ENCODE measurements at regions not wholly inside any gene's neighbourhood (a gene's known extent, or its start where the extent isn't known, plus 50 kb on each side); places are given as distances from the start of the nearest gene placed in this dataset.

DNA sequence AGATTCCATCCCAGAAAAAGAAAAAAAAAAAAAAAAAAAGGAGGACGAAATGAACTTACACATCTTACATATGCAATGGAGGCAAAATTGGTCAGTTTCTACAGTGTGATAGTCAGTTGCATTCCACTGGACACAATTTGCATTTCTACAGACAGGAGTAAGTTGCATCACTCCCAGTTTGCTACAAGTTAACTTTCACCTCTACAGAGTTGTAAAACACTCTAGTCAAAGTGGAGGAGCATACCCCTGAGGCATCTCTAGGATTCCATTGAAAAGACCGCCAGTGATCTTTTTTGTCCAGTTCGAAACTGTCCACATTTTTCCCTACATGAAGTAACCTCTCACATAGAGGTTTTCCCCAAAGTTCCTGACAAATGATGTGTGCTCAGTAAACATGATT lies 202.8 kb downstream of the VAPA start:
- ATAC-seq (no peak), DNase-seq (ENCODE audit: low read depth, low spot score) (no peak)
- intact Hi-C loops (cut with micrococcal nuclease) = no loop called here
- Histone ChIP-seq H3K27me3 (ENCODE audit: insufficient read depth, low read length) (peaks cover 4% of the 10 kb centered on the region; the same call in 1 of the 2 replicates), H3K9me2 (ENCODE audit: insufficient read depth) (no peaks in the 10 kb centered on the region), H3K9me3 (ENCODE audit: control insufficient read depth in 1 of 2, insufficient read depth in 1 of 2, low read depth in 1 of 2, low read length in 2 of 2) (peaks cover 0 to 7% of the 10 kb centered on the region in 2 experiments; a peak in 1 of 4 replicates), H2AFZ (ENCODE audit: low read depth, low read length, poor library complexity, severe bottlenecking) (no peak overlapping the region), H3K9ac (ENCODE audit: low read length) (no peak overlapping the region), H3K4me3 (replicated peaks in 1 of 2; ENCODE audit: low read depth in 1 of 2, low read length in 2 of 2) (no peak overlapping the region), H3K79me2 (ENCODE audit: insufficient read depth, low read length) (no peaks in the 10 kb centered on the region), H3K4me1 (ENCODE audit: control insufficient read depth in 1 of 2, insufficient read depth in 2 of 2, low read length in 2 of 2) (no peaks in the 10 kb centered on the region), H4K20me1 (ENCODE audit: insufficient read depth) (no peaks in the 10 kb centered on the region), H3K4me2 (ENCODE audit: low read length) (no peak overlapping the region), H3K36me3 (ENCODE audit: control insufficient read depth in 1 of 2, insufficient read depth in 2 of 2, low read length in 2 of 2) (no peaks in the 10 kb centered on the region), H3K27ac (ENCODE audit: low read depth, low read length) (no peak overlapping the region)
- BruUV-seq (replicated peaks) = no TSS peak
- no peak for TF ChIP-seq POLR2AphosphoS5 (IDR thresholded peaks at IDR 0.05; ENCODE audit: low read depth, low read length)
- CTCF ChIA-PET = no interaction called here
- RAD21 ChIA-PET (ENCODE audit: low non-redundant PET in 1 of 2, low total read pairs in 2 of 2, uncharacterized antibody in 2 of 2, unreplicated experiment in 2 of 2) = no interaction called here
- POLR2A ChIA-PET = no interaction called here

DNA sequence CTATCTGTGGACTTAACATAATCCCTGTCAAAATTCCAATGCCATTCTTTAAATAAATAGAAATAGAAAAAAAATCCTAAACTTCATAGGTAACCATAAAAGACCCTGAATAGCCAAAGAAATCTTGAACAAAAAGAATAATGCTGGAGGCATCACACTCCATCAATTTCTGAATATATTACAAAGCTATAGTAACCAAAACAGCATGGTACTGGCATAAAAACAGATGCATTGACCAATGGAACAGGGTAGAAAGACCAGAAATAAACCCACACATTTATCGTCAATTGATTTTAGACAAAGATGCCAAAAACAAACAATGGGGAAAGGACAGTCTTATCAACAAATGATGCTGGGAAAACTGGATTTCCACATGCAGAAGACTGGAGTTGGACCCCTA lies 205.7 kb downstream of the VAPA start:
- intact Hi-C loops (cut with micrococcal nuclease) = no loop called here
- TF ChIP-seq, protein P1, sequence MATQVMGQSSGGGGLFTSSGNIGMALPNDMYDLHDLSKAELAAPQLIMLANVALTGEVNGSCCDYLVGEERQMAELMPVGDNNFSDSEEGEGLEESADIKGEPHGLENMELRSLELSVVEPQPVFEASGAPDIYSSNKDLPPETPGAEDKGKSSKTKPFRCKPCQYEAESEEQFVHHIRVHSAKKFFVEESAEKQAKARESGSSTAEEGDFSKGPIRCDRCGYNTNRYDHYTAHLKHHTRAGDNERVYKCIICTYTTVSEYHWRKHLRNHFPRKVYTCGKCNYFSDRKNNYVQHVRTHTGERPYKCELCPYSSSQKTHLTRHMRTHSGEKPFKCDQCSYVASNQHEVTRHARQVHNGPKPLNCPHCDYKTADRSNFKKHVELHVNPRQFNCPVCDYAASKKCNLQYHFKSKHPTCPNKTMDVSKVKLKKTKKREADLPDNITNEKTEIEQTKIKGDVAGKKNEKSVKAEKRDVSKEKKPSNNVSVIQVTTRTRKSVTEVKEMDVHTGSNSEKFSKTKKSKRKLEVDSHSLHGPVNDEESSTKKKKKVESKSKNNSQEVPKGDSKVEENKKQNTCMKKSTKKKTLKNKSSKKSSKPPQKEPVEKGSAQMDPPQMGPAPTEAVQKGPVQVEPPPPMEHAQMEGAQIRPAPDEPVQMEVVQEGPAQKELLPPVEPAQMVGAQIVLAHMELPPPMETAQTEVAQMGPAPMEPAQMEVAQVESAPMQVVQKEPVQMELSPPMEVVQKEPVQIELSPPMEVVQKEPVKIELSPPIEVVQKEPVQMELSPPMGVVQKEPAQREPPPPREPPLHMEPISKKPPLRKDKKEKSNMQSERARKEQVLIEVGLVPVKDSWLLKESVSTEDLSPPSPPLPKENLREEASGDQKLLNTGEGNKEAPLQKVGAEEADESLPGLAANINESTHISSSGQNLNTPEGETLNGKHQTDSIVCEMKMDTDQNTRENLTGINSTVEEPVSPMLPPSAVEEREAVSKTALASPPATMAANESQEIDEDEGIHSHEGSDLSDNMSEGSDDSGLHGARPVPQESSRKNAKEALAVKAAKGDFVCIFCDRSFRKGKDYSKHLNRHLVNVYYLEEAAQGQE (IDR thresholded peaks at IDR 0.05; ENCODE audit: low read depth) = no peak
- TF ChIP-seq POLR2A (IDR thresholded peaks at IDR 0.05; ENCODE audit: borderline replicate concordance, extremely low read depth, insufficient read depth, insufficient read length) = no peak
- TF ChIP-seq, protein P2, sequence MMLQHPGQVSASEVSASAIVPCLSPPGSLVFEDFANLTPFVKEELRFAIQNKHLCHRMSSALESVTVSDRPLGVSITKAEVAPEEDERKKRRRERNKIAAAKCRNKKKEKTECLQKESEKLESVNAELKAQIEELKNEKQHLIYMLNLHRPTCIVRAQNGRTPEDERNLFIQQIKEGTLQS (IDR thresholded peaks at IDR 0.05) = no peak
- no peak for TF ChIP-seq YY1 (IDR thresholded peaks at IDR 0.05; ENCODE audit: extremely low read depth, insufficient replicate concordance, low read depth, low read length)
- no peak for TF ChIP-seq EGR1 (IDR thresholded peaks at IDR 0.05; ENCODE audit: low read depth)
- TF ChIP-seq ZFX (IDR thresholded peaks at IDR 0.05) = no peak
- Histone ChIP-seq H3K9me2 (ENCODE audit: insufficient read depth) (no peaks in the 10 kb centered on the region), H3K4me1 (ENCODE audit: control insufficient read depth in 1 of 2, insufficient read depth in 2 of 2, low read length in 2 of 2) (peaks cover 0 to 6% of the 10 kb centered on the region in 2 experiments; a peak in 1 of 4 replicates), H4K20me1 (ENCODE audit: insufficient read depth) (no peaks in the 10 kb centered on the region), H3K9me3 (ENCODE audit: control insufficient read depth in 1 of 2, insufficient read depth in 1 of 2, low read depth in 1 of 2, low read length in 2 of 2) (peaks cover 0 to 7% of the 10 kb centered on the region in 2 experiments; a peak in 1 of 4 replicates), H3K79me2 (ENCODE audit: insufficient read depth, low read length) (no peaks in the 10 kb centered on the region), H3K4me3 (replicated peaks in 1 of 2; ENCODE audit: low read depth in 1 of 2, low read length in 2 of 2) (no peak overlapping the region), H3K27me3 (ENCODE audit: insufficient read depth, low read length) (peaks cover 4% of the 10 kb centered on the region; the same call in 1 of the 2 replicates), H3K9ac (ENCODE audit: low read length) (no peak overlapping the region), H3K36me3 (ENCODE audit: control insufficient read depth in 1 of 2, insufficient read depth in 2 of 2, low read length in 2 of 2) (no peaks in the 10 kb centered on the region), H2AFZ (ENCODE audit: low read depth, low read length, poor library complexity, severe bottlenecking) (no peak overlapping the region), H3K4me2 (ENCODE audit: low read length) (no peak overlapping the region), H3K27ac (ENCODE audit: low read depth, low read length) (no peak overlapping the region)
- DNase-seq (ENCODE audit: low read depth, low spot score) = no peak
- ChIA-PET CTCF (no interaction called here), POLR2A (no interaction called here), RAD21 (ENCODE audit: low non-redundant PET in 1 of 2, low total read pairs in 2 of 2, uncharacterized antibody in 2 of 2, unreplicated experiment in 2 of 2) (no interaction called here)
- no peak for ATAC-seq
- no TSS peak for BruUV-seq (replicated peaks)

Measured in HCT116 (cell line).